Uterus (tissue), 3 donors: ENCODE measurements at regions not wholly inside any gene's neighbourhood (a gene's known extent, or its start where the extent isn't known, plus 50 kb on each side); places are given as distances from the start of the nearest gene placed in this dataset.

Experiments
- DNase-seq, 2 donors: peaks; one replicate each; pipeline ENCODE4 v3.0.0-alpha.2; 2019 to 2020
- H3K27ac ChIP-seq, 2 donors: fragments of 200-600 bp; sonication (generic); 1 replicate in 1 of 2; 2 replicates in 1 of 2; pipeline ENCODE4 v1.5.1; 2016 to 2018
- H3K27me3 ChIP-seq, 2 donors: fragments of 200-600 bp; sonication (generic); one replicate each; pipeline ENCODE4 v1.5.1; 2018 to 2019; ENCODE audit warnings: control low read depth in 1 of 2
- H3K36me3 ChIP-seq, 2 donors: fragments of 200-600 bp; sonication (generic); one replicate each; pipeline ENCODE4 v1.5.1; 2019; ENCODE audit warnings: control low read depth in 1 of 2
- H3K4me1 ChIP-seq, 2 donors: fragments of 200-600 bp; sonication (generic); one replicate each; pipeline ENCODE4 v1.5.1; 2018 to 2019; ENCODE audit warnings: control low read depth in 1 of 2
- H3K4me3 ChIP-seq, 2 donors: fragments of 200-600 bp; sonication (generic); 1 replicate in 1 of 2; 2 replicates in 1 of 2; pipeline ENCODE4 v1.5.1; 2018 to 2019; ENCODE audit warnings: mild to moderate bottlenecking in 1 of 2
- H3K9me3 ChIP-seq, 2 donors: fragments of 200-600 bp; sonication (generic); one replicate each; pipeline ENCODE4 v1.5.1; 2019; ENCODE audit warnings: control low read depth in 1 of 2
- POLR2A ChIP-seq, 2 donors: fragments of 450-650 bp; IDR thresholded peaks; one replicate each; pipeline ENCODE4 v1.6.1; 2016; ENCODE audit warnings: antibody characterized with exemption in 2 of 2, mild to moderate bottlenecking in 1 of 2, moderate library complexity in 1 of 2
- intact Hi-C: fragments of 100-400 bp; cut with DNase I; formaldehyde crosslinking; loops from one replicate; pipeline ENCODE4 v1.15.1; 2023; ENCODE audit warnings: low total_unique reads
- TF ChIP-seq, protein P1 (sequence below), 4 experiments: fragments of 200-600 bp in 2 of 4; fragments of 450-650 bp in 2 of 4; sonication (generic) in 2 of 4; IDR thresholded peaks; one replicate each; pipeline ENCODE4 v1.5.1; 2016 to 2019; ENCODE audit warnings: antibody characterized with exemption in 4 of 4, mild to moderate bottlenecking in 2 of 4, moderate library complexity in 1 of 4
- donor health status: DM: yes; HTN: yes; CAD: no.

- intact Hi-C loops = no loop called here
- no peak overlapping the region for H3K4me3 ChIP-seq
- H3K36me3 ChIP-seq = no peaks in the 10 kb centered on the region
- no peak for DNase-seq
- H3K27ac ChIP-seq = no peak overlapping the region
- peaks cover 0 to 4% of the 10 kb centered on the region in 2 donors for H3K9me3 ChIP-seq
- TF ChIP-seq POLR2A (IDR thresholded peaks at IDR 0.05) = no peak
- TF ChIP-seq, protein P1, sequence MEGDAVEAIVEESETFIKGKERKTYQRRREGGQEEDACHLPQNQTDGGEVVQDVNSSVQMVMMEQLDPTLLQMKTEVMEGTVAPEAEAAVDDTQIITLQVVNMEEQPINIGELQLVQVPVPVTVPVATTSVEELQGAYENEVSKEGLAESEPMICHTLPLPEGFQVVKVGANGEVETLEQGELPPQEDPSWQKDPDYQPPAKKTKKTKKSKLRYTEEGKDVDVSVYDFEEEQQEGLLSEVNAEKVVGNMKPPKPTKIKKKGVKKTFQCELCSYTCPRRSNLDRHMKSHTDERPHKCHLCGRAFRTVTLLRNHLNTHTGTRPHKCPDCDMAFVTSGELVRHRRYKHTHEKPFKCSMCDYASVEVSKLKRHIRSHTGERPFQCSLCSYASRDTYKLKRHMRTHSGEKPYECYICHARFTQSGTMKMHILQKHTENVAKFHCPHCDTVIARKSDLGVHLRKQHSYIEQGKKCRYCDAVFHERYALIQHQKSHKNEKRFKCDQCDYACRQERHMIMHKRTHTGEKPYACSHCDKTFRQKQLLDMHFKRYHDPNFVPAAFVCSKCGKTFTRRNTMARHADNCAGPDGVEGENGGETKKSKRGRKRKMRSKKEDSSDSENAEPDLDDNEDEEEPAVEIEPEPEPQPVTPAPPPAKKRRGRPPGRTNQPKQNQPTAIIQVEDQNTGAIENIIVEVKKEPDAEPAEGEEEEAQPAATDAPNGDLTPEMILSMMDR (IDR thresholded peaks at IDR 0.05) = no peak
- H3K27me3 ChIP-seq = no peaks in the 10 kb centered on the region
- H3K4me1 ChIP-seq = no peaks in the 10 kb centered on the region
Measured at GRCh38 chr18:3389977-3390376, 60.0 kb upstream of the TGIF1 start.

- no peak for TF ChIP-seq POLR2A (IDR thresholded peaks at IDR 0.05)
- TF ChIP-seq, protein P1 (IDR thresholded peaks at IDR 0.05) = no peak
- H3K27ac ChIP-seq = no peak overlapping the region
Measured at GRCh38 chr18:3391704-3392466, 58.1 kb upstream of the TGIF1 start.

GRCh38 chr18:3392467-3392855, 57.5 kb upstream of the TGIF1 start:
- no peak overlapping the region for H3K27ac ChIP-seq
- intact Hi-C loops = no loop called here
- TF ChIP-seq POLR2A (IDR thresholded peaks at IDR 0.05) = no peak
- TF ChIP-seq, protein P1 (IDR thresholded peaks at IDR 0.05) = no peak
- no peaks in the 10 kb centered on the region for H3K27me3 ChIP-seq
- peaks cover 0 to 4% of the 10 kb centered on the region in 2 donors for H3K9me3 ChIP-seq
- no peaks in the 10 kb centered on the region for H3K36me3 ChIP-seq
- DNase-seq = no peak
- no peak overlapping the region for H3K4me3 ChIP-seq
- no peaks in the 10 kb centered on the region for H3K4me1 ChIP-seq

More at GRCh38 chr18:3391704-3392466, 58.1 kb upstream of the TGIF1 start:
- no peak overlapping the region for H3K4me3 ChIP-seq
- intact Hi-C loops = no loop called here
- H3K27me3 ChIP-seq = no peaks in the 10 kb centered on the region
- H3K9me3 ChIP-seq = peaks cover 0 to 4% of the 10 kb centered on the region in 2 donors
- no peaks in the 10 kb centered on the region for H3K4me1 ChIP-seq
- DNase-seq = no peak
- no peaks in the 10 kb centered on the region for H3K36me3 ChIP-seq

GRCh38 chr18:3394648-3395047, 55.3 kb upstream of the TGIF1 start:
- intact Hi-C loops = no loop called here
- Histone ChIP-seq H3K27ac (no peak overlapping the region), H3K4me1 (no peaks in the 10 kb centered on the region), H3K4me3 (no peak overlapping the region), H3K27me3 (no peaks in the 10 kb centered on the region), H3K36me3 (no peaks in the 10 kb centered on the region), H3K9me3 (peaks cover 0 to 4% of the 10 kb centered on the region in 2 donors)
- no peak for TF ChIP-seq POLR2A (IDR thresholded peaks at IDR 0.05)
- TF ChIP-seq, protein P1 (IDR thresholded peaks at IDR 0.05) = no peak
- DNase-seq = no peak

GRCh38 chr18:3395466-3395865, 54.5 kb upstream of the TGIF1 start:
- Histone ChIP-seq H3K27me3 (no peaks in the 10 kb centered on the region), H3K4me3 (no peak overlapping the region), H3K27ac (no peak overlapping the region), H3K4me1 (no peaks in the 10 kb centered on the region), H3K36me3 (no peaks in the 10 kb centered on the region), H3K9me3 (no peaks in the 10 kb centered on the region)
- intact Hi-C loops = no loop called here
- TF ChIP-seq POLR2A (IDR thresholded peaks at IDR 0.05) = no peak
- TF ChIP-seq, protein P1 (IDR thresholded peaks at IDR 0.05) = no peak
- DNase-seq = no peak
